ENCODE measurements at regions not wholly inside any gene's neighbourhood (a gene's known extent, or its start where the extent isn't known, plus 50 kb on each side); places are given as distances from the start of the nearest gene placed in this dataset.

DNA sequence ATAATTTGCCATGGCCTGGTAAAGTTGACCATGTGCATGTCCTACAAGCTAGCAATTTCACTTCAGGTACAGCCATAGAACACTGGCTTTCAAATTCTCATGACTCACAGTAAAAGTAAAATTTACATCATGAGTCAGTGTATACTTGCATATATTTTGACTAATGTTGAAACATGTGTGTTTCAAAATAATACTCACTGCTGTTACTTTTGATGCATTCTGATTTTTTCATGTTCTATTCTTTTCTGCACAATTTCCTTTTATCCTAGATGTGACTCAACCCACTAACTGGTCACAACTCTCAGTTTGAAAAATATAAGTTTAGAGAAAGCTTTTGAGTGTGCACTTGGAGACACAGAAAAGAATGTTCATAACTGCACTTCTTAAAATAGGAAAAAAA lies 365.7 kb downstream of the FGF13 start:
- DNase-seq = no peak

GRCh38 chrX:138349351-138349750 lies 362.2 kb downstream of the FGF13 start:
- no peak for DNase-seq

GRCh38 chrX:138378876-138379275 lies 332.6 kb downstream of the FGF13 start:
- no peak for DNase-seq

GRCh38 chrX:138408101-138408500 lies 303.4 kb downstream of the FGF13 start:
- DNase-seq = no peak

GRCh38 chrX:138411048-138411447 lies 300.5 kb downstream of the FGF13 start:
- DNase-seq = no peak
